ENCODE measurements at regions not wholly inside any gene's neighbourhood (a gene's known extent, or its start where the extent isn't known, plus 50 kb on each side); places are given as distances from the start of the nearest gene placed in this dataset.

DNA sequence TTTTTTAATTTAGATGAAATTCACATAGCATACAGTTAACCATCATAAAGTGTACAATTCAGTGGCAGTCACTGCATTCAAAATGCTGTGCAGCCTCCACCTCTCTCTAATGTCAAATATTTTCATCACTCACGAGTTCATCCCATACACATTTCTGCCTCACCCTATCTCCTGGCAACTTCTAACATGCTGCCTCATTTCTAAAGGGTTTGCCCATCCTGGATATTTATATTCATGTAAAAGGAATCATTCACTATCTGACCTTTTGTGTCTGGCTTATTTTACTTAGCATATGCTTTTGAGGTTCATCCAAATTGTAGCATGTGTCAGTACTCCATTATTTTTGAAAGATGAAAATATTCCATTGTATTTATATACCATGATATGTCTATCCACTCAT, 286.9 kb upstream of the VSTM2A start:
- H3K4me2 ChIP-seq (ENCODE audit: insufficient read depth, low read length) = no peak overlapping the region
- no peak overlapping the region for H3K4me3 ChIP-seq (replicated peaks in 1 of 3; ENCODE audit: insufficient read depth in 1 of 3, low read depth in 1 of 3, low read length in 3 of 3)
- no peak overlapping the region for H2AFZ ChIP-seq (ENCODE audit: low read depth, low read length)
- intact Hi-C loops (cut with micrococcal nuclease) (no loop called here), dilution Hi-C loops (cut with MboI; ENCODE audit: extremely low pct_ligation_motif_present, low sequenced_read_pairs) (no loop called here)
- ChIA-PET POLR2A (no interaction called here), CTCF (no interaction called here)
- no peaks in the 10 kb centered on the region for H4K20me1 ChIP-seq (replicated peaks; ENCODE audit: control insufficient read depth, extremely low read depth, insufficient read depth, low read length)
- FAIRE-seq (no peak), DNase-seq (ENCODE audit: low read depth, low spot score) (no peak)
- no peaks in the 10 kb centered on the region for H3K4me1 ChIP-seq (ENCODE audit: control insufficient read depth, extremely low read depth, insufficient read depth, low read length)
- H3K9me1 ChIP-seq (replicated peaks; ENCODE audit: control insufficient read depth, extremely low read depth, insufficient read depth, low read length) = no peaks in the 10 kb centered on the region
- no peak overlapping the region for H3K9ac ChIP-seq (replicated peaks; ENCODE audit: extremely low read depth, insufficient read depth, low read length)
- no peak overlapping the region for H3K27ac ChIP-seq (ENCODE audit: insufficient read depth, low read depth, low read length)
- no peaks in the 10 kb centered on the region for H3K9me3 ChIP-seq (replicated peaks; ENCODE audit: control insufficient read depth, insufficient read depth, low read length)
- BruUV-seq (replicated peaks) = no TSS peak
- no peaks in the 10 kb centered on the region for H3K36me3 ChIP-seq (ENCODE audit: control insufficient read depth in 2 of 2, extremely low read depth in 1 of 2, insufficient read depth in 2 of 2, low read length in 2 of 2)
- TF ChIP-seq GATA2 (IDR thresholded peaks at IDR 0.05; ENCODE audit: insufficient read depth, insufficient read length, low read depth, low read length) = no peak
- no peak for TF ChIP-seq FOS (IDR thresholded peaks at IDR 0.05; ENCODE audit: borderline replicate concordance, insufficient read depth, low read length)
- TF ChIP-seq, protein P1, sequence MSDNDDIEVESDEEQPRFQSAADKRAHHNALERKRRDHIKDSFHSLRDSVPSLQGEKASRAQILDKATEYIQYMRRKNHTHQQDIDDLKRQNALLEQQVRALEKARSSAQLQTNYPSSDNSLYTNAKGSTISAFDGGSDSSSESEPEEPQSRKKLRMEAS (IDR thresholded peaks at IDR 0.05; ENCODE audit: insufficient read depth, insufficient read length) = no peak
- no peaks in the 10 kb centered on the region for H3K27me3 ChIP-seq (ENCODE audit: control insufficient read depth in 2 of 2, insufficient read depth in 2 of 2, low read length in 2 of 2)
- no peaks in the 10 kb centered on the region for H3K79me2 ChIP-seq (ENCODE audit: control insufficient read depth, insufficient read depth, low read length)

DNA sequence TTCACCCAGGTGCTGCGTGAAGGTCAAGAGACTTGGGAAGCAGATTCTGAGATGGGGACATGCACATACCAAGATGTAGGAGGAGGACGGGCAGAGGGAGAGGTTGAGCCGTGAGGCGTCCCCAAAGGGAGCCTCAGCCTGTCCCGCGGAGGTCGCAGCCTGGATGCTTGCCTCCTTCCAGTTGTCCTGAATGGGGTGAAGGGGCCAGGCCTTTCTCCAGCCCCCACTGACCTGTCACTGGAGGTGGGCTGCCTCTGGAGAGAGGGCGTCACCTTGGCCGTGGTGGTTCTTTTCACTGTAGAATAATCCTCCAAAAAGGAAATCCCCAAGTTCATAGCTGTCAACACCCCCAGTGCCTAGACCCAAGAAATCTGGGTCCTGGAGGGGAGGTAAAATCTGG, 283.0 kb upstream of the VSTM2A start:
- dilution Hi-C loops (cut with MboI; ENCODE audit: extremely low pct_ligation_motif_present, low sequenced_read_pairs) = no loop called here
- H3K79me2 ChIP-seq (ENCODE audit: control insufficient read depth, insufficient read depth, low read length) = no peaks in the 10 kb centered on the region
- no peak overlapping the region for H3K9ac ChIP-seq (replicated peaks; ENCODE audit: extremely low read depth, insufficient read depth, low read length)
- BruUV-seq (replicated peaks) = no TSS peak
- peaks cover 5% of the 10 kb centered on the region for H3K4me1 ChIP-seq (ENCODE audit: control insufficient read depth, extremely low read depth, insufficient read depth, low read length)
- H3K4me3 ChIP-seq (replicated peaks in 1 of 3; ENCODE audit: insufficient read depth in 1 of 3, low read depth in 1 of 3, low read length in 3 of 3) = no peak overlapping the region
- POLR2A ChIA-PET = no interaction called here
- intact Hi-C loops (cut with micrococcal nuclease) = no loop called here
- H2AFZ ChIP-seq (ENCODE audit: low read depth, low read length) = no peak overlapping the region
- H3K36me3 ChIP-seq (ENCODE audit: control insufficient read depth in 2 of 2, extremely low read depth in 1 of 2, insufficient read depth in 2 of 2, low read length in 2 of 2) = no peaks in the 10 kb centered on the region
- DNase-seq (ENCODE audit: low read depth, low spot score) = no peak
- H3K9me3 ChIP-seq (replicated peaks; ENCODE audit: control insufficient read depth, insufficient read depth, low read length) = no peaks in the 10 kb centered on the region
- CTCF ChIA-PET = no interaction called here
- no peaks in the 10 kb centered on the region for H3K27me3 ChIP-seq (ENCODE audit: control insufficient read depth in 2 of 2, insufficient read depth in 2 of 2, low read length in 2 of 2)
- H3K9me1 ChIP-seq (replicated peaks; ENCODE audit: control insufficient read depth, extremely low read depth, insufficient read depth, low read length) = no peaks in the 10 kb centered on the region
- FAIRE-seq = no peak
- H4K20me1 ChIP-seq (replicated peaks; ENCODE audit: control insufficient read depth, extremely low read depth, insufficient read depth, low read length) = no peaks in the 10 kb centered on the region
- TF ChIP-seq GATA2 (IDR thresholded peaks at IDR 0.05; ENCODE audit: insufficient read depth, insufficient read length, low read depth, low read length) (no peak), JUN (IDR thresholded peaks at IDR 0.05; ENCODE audit: borderline replicate concordance, insufficient read depth, insufficient read length, low read depth) (no peak), FOS (IDR thresholded peaks at IDR 0.05; ENCODE audit: borderline replicate concordance, insufficient read depth, low read length) (no peak), POLR2A (IDR thresholded peaks at IDR 0.05; ENCODE audit: low read depth, low read length) (no peak), EZH2 (IDR thresholded peaks at IDR 0.05; ENCODE audit: borderline replicate concordance, low read depth, low read length, severe bottlenecking) (no peak), POLR2AphosphoS5 (IDR thresholded peaks at IDR 0.05; ENCODE audit: insufficient read depth, low read depth, low read length) (no peak), MYC (IDR thresholded peaks at IDR 0.05; ENCODE audit: low read depth, low read length) (no peak)
- TF ChIP-seq, protein P1 (IDR thresholded peaks at IDR 0.05; ENCODE audit: insufficient read depth, insufficient read length) = no peak
- TF ChIP-seq, protein P2, sequence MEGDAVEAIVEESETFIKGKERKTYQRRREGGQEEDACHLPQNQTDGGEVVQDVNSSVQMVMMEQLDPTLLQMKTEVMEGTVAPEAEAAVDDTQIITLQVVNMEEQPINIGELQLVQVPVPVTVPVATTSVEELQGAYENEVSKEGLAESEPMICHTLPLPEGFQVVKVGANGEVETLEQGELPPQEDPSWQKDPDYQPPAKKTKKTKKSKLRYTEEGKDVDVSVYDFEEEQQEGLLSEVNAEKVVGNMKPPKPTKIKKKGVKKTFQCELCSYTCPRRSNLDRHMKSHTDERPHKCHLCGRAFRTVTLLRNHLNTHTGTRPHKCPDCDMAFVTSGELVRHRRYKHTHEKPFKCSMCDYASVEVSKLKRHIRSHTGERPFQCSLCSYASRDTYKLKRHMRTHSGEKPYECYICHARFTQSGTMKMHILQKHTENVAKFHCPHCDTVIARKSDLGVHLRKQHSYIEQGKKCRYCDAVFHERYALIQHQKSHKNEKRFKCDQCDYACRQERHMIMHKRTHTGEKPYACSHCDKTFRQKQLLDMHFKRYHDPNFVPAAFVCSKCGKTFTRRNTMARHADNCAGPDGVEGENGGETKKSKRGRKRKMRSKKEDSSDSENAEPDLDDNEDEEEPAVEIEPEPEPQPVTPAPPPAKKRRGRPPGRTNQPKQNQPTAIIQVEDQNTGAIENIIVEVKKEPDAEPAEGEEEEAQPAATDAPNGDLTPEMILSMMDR (IDR thresholded peaks at IDR 0.05; ENCODE audit: extremely low read depth in 1 of 2, insufficient read depth in 1 of 2, low read depth in 1 of 2, low read length in 2 of 2) = no peak
- no peak overlapping the region for H3K27ac ChIP-seq (ENCODE audit: insufficient read depth, low read depth, low read length)
- no peak overlapping the region for H3K4me2 ChIP-seq (ENCODE audit: insufficient read depth, low read length)

All from endothelial cell of umbilical vein (primary cell).